Panc1 (cell line): ENCODE measurements at regions not wholly inside any gene's neighbourhood (a gene's known extent, or its start where the extent isn't known, plus 50 kb on each side); places are given as distances from the start of the nearest gene placed in this dataset.

Source experiments
- ATAC-seq: fragments of 200-7000 bp; cut with Tn5 transposase; 2 replicates; pipeline ENCODE4 v1.9.1; 2020; ENCODE audit warnings: mild to moderate bottlenecking, moderate library complexity
- BruUV-seq: library from RNA; stranded (reverse); fragments of 400-500 nt; replicated peaks from 2 replicates; lab custom pipeline; 2021; lab: Mats Ljungman, UMichigan
- CTCF ChIA-PET: fragments of 300-600 bp; sonication (Branson Sonifier 250); formaldehyde crosslinking; loops from one replicate; lab custom pipeline; 2022; ENCODE audit warnings: antibody characterized with exemption; lab: Charles Lee
- POLR2A ChIA-PET: fragments of 300-600 bp; sonication (Branson Sonifier 250); formaldehyde crosslinking; loops from one replicate; lab custom pipeline; 2022; ENCODE audit warnings: antibody characterized with exemption; lab: Charles Lee
- DNase-seq: peaks from one replicate; pipeline ENCODE4 v3.0.0-alpha.2; 2010; ENCODE audit warnings: low read depth, low spot score
- H3K27ac ChIP-seq: 2 replicates; pipeline ENCODE4 v1.5.1; 2011; ENCODE audit warnings: mild to moderate bottlenecking, low read length, inconsistent platforms
- H3K27me3 ChIP-seq: fragments of 200-500 bp; sonication (Bioruptor generic); 2 replicates; pipeline ENCODE4 v1.6.0; 2014; ENCODE audit warnings: low read length, inconsistent platforms; ENCODE audit not compliant: control insufficient read depth, insufficient read depth
- H3K36me3 ChIP-seq: fragments of 200-500 bp; sonication (Bioruptor generic); 2 replicates; pipeline ENCODE4 v1.5.1; 2014; ENCODE audit warnings: inconsistent platforms, mild to moderate bottlenecking, low read length, moderate library complexity; ENCODE audit not compliant: control insufficient read depth, insufficient read depth
- H3K4me1 ChIP-seq: 2 replicates; pipeline ENCODE4 v1.5.1; 2011; ENCODE audit warnings: inconsistent platforms, mild to moderate bottlenecking, low read length, moderate library complexity; ENCODE audit not compliant: control insufficient read depth, insufficient read depth
- H3K4me3 ChIP-seq, 2 experiments: 2 replicates each; pipeline ENCODE4 v1.5.1; 2011 to 2012; ENCODE audit warnings: low read depth in 2 of 2, low read length in 2 of 2, mild to moderate bottlenecking in 2 of 2, inconsistent platforms in 1 of 2, moderate library complexity in 1 of 2
- H3K9me3 ChIP-seq: fragments of 200-500 bp; sonication (Bioruptor generic); 2 replicates; pipeline ENCODE4 v1.5.1; 2014; ENCODE audit warnings: low read depth, mild to moderate bottlenecking, inconsistent platforms, low read length, moderate library complexity; ENCODE audit not compliant: control insufficient read depth, insufficient read depth
- POLR2AphosphoS5 ChIP-seq: IDR thresholded peaks from 2 replicates; pipeline ENCODE4 v1.6.1; 2012; ENCODE audit warnings: mild to moderate bottlenecking, low read depth, low read length, moderate library complexity
- SIN3A ChIP-seq: IDR thresholded peaks from 2 replicates; pipeline ENCODE4 v1.6.1; 2012; ENCODE audit warnings: low read depth, mild to moderate bottlenecking, low read length, moderate library complexity, borderline replicate concordance; ENCODE audit not compliant: insufficient read depth
- TCF7L2 ChIP-seq: IDR thresholded peaks from 2 replicates; pipeline ENCODE4 v1.6.1; 2011; ENCODE audit warnings: mild to moderate bottlenecking, low read depth, low read length, inconsistent platforms
- in situ Hi-C: cut with HindIII; loops from 2 replicates; pipeline ENCODE4 v1.10.0; 2016; ENCODE audit warnings: low sequenced_read_pairs, low pct_unique_long_range_greater_than_20kb
- intact Hi-C: fragments of 100-400 bp; cut with micrococcal nuclease; formaldehyde crosslinking; loops from one replicate; pipeline ENCODE4 v1.10.0; 2022; ENCODE audit not compliant: unreplicated experiment
- TF ChIP-seq, protein P1 (sequence below), 2 experiments: IDR thresholded peaks; 2 replicates each; pipeline ENCODE4 v1.6.1; 2011 to 2012; ENCODE audit warnings: low read depth in 2 of 2, control low read depth in 1 of 2, low read length in 1 of 2, mild to moderate bottlenecking in 1 of 2, moderate library complexity in 1 of 2; ENCODE audit not compliant: insufficient read depth in 1 of 2
- TF ChIP-seq, protein P2 (sequence below): fragments of 450-650 bp; IDR thresholded peaks from 2 replicates; pipeline ENCODE4 v1.5.1; 2017; ENCODE audit warnings: mild to moderate bottlenecking

DNA sequence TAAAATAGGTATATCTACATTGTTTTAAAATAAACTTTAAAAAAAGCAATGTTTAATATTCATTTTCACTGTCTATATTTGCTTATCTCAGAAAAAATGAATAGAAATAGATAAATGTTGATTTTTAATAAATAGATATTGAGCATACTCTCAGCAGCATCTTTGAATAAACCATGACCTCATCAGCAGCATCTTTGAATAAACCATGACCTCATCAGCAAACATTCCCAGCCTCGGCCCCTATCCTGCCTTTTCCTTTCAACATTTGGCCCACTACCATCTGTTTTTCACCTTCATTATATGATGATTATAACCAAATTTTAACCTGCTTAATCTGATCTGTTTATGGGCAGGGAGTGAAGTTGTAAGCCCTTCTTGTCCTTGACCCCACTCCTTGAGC lies 148.7 kb upstream of the SAMSN1 start:
- H3K27me3 ChIP-seq: no peaks in the 10 kb centered on the region
- no peaks in the 10 kb centered on the region for H3K9me3 ChIP-seq
- no peaks in the 10 kb centered on the region for H3K36me3 ChIP-seq
- BruUV-seq: no TSS peak
- ATAC-seq (no peak), DNase-seq (no peak)
- H3K27ac ChIP-seq: no peak overlapping the region
- ChIA-PET POLR2A (no interaction called here), CTCF (no interaction called here)
- in situ Hi-C loops: no loop called here
- no peaks in the 10 kb centered on the region for H3K4me1 ChIP-seq
- intact Hi-C loops: no loop called here
- no peak overlapping the region for H3K4me3 ChIP-seq
- TF ChIP-seq SIN3A (no peak), POLR2AphosphoS5 (no peak), TCF7L2 (no peak)
- TF ChIP-seq, protein P1, sequence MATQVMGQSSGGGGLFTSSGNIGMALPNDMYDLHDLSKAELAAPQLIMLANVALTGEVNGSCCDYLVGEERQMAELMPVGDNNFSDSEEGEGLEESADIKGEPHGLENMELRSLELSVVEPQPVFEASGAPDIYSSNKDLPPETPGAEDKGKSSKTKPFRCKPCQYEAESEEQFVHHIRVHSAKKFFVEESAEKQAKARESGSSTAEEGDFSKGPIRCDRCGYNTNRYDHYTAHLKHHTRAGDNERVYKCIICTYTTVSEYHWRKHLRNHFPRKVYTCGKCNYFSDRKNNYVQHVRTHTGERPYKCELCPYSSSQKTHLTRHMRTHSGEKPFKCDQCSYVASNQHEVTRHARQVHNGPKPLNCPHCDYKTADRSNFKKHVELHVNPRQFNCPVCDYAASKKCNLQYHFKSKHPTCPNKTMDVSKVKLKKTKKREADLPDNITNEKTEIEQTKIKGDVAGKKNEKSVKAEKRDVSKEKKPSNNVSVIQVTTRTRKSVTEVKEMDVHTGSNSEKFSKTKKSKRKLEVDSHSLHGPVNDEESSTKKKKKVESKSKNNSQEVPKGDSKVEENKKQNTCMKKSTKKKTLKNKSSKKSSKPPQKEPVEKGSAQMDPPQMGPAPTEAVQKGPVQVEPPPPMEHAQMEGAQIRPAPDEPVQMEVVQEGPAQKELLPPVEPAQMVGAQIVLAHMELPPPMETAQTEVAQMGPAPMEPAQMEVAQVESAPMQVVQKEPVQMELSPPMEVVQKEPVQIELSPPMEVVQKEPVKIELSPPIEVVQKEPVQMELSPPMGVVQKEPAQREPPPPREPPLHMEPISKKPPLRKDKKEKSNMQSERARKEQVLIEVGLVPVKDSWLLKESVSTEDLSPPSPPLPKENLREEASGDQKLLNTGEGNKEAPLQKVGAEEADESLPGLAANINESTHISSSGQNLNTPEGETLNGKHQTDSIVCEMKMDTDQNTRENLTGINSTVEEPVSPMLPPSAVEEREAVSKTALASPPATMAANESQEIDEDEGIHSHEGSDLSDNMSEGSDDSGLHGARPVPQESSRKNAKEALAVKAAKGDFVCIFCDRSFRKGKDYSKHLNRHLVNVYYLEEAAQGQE (IDR thresholded peaks at IDR 0.05; ENCODE audit: insufficient read depth in 1 of 2, low read depth in 2 of 2, low read length in 1 of 2): no peak
- TF ChIP-seq, protein P2, sequence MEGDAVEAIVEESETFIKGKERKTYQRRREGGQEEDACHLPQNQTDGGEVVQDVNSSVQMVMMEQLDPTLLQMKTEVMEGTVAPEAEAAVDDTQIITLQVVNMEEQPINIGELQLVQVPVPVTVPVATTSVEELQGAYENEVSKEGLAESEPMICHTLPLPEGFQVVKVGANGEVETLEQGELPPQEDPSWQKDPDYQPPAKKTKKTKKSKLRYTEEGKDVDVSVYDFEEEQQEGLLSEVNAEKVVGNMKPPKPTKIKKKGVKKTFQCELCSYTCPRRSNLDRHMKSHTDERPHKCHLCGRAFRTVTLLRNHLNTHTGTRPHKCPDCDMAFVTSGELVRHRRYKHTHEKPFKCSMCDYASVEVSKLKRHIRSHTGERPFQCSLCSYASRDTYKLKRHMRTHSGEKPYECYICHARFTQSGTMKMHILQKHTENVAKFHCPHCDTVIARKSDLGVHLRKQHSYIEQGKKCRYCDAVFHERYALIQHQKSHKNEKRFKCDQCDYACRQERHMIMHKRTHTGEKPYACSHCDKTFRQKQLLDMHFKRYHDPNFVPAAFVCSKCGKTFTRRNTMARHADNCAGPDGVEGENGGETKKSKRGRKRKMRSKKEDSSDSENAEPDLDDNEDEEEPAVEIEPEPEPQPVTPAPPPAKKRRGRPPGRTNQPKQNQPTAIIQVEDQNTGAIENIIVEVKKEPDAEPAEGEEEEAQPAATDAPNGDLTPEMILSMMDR: no peak

DNA sequence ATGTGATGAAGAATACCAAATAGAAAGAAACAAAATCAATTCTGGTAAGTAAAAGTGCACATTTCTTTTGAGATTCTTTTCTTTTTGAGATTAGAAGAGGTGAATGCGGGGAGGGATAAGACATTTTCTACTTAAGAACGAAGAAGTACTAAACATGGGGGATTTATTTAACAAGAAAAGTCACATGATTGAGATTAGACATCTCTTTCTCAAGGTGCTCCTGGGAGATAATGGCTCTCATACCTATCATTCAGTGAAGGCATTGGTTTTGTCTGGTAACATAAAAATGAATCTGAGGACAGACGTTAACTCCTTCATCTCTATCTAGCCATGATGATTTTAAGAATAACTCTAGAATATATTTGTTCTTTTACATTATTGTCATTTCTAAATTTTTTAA lies 147.9 kb upstream of the SAMSN1 start:
- Histone ChIP-seq H3K9me3 (no peaks in the 10 kb centered on the region), H3K4me1 (no peaks in the 10 kb centered on the region), H3K27me3 (no peaks in the 10 kb centered on the region), H3K4me3 (no peak overlapping the region), H3K36me3 (no peaks in the 10 kb centered on the region), H3K27ac (no peak overlapping the region)
- ATAC-seq (no peak), DNase-seq (no peak)
- intact Hi-C loops: no loop called here
- CTCF ChIA-PET: no interaction called here
- in situ Hi-C loops: no loop called here
- TF ChIP-seq POLR2AphosphoS5: no peak
- TF ChIP-seq SIN3A: no peak
- TF ChIP-seq, protein P1 (IDR thresholded peaks at IDR 0.05; ENCODE audit: insufficient read depth in 1 of 2, low read depth in 2 of 2, low read length in 1 of 2): no peak
- TF ChIP-seq TCF7L2: no peak
- TF ChIP-seq, protein P2: no peak
- BruUV-seq: no TSS peak
- POLR2A ChIA-PET: no interaction called here
